ENCODE measurements at regions not wholly inside any gene's neighbourhood (a gene's known extent, or its start where the extent isn't known, plus 50 kb on each side); places are given as distances from the start of the nearest gene placed in this dataset.

DNA sequence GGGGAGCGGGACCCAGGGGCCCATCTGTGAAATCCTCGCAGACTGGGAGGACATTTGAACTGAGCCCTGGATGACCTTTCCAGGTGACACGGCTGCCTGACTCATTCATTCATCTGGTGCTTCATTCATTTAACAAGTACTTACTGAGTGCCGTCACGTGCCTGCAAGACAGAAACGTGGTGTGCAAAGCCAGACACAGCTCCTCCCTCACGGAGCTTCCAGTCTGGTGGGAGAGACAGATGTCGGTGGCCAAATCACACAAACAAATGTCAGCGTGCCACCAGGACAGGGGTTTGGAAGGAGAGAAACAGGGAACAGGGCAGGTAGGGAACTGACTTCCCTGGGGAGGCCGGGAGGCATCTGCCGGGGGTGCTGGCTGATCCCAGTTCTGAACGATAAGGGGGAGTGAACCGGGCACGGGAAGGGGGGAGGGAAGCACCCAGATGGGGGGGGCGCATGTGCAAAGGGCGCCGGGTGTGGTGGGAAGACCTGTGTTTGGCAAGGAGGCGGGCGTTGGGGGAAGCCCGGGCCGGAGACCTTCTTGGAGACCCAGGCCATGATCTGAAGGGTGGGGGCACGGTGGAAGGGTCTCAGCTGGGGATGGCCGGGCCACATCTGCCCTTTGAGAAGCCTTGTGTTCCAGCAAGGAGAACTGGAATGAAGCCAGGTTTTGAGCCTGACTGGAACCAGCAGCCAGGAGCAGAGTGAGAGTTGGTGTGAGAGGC is 93.6 kb upstream of the CIBAR2 start:
- Mint-ChIP-seq H3K36me3 (ENCODE audit: insufficient read depth) (no peaks in the 10 kb centered on the region), H3K4me3 (no peak overlapping the region), H3K9me3 (no peaks in the 10 kb centered on the region), H3K4me1 (no peaks in the 10 kb centered on the region), H3K27ac (ENCODE audit: low read depth) (no peak overlapping the region), H3K27me3 (peaks cover 9% of the 10 kb centered on the region)
- no peak for DNase-seq (ENCODE audit: low spot score in 2 of 2)
- ATAC-seq (replicated peaks; ENCODE audit: extremely low read depth, poor library complexity, severe bottlenecking): no peak

GRCh38 chr16:85206472-85207356 is 94.4 kb upstream of the CIBAR2 start:
- no peak for ATAC-seq (replicated peaks; ENCODE audit: extremely low read depth, poor library complexity, severe bottlenecking)
- H3K36me3 Mint-ChIP-seq (ENCODE audit: insufficient read depth): no peaks in the 10 kb centered on the region
- H3K27me3 Mint-ChIP-seq: peaks cover 9% of the 10 kb centered on the region
- H3K27ac Mint-ChIP-seq (ENCODE audit: low read depth): no peak overlapping the region
- H3K9me3 Mint-ChIP-seq: no peaks in the 10 kb centered on the region
- H3K4me3 Mint-ChIP-seq: no peak overlapping the region
- no peak for DNase-seq (ENCODE audit: low spot score in 2 of 2)
- no peaks in the 10 kb centered on the region for H3K4me1 Mint-ChIP-seq

DNA sequence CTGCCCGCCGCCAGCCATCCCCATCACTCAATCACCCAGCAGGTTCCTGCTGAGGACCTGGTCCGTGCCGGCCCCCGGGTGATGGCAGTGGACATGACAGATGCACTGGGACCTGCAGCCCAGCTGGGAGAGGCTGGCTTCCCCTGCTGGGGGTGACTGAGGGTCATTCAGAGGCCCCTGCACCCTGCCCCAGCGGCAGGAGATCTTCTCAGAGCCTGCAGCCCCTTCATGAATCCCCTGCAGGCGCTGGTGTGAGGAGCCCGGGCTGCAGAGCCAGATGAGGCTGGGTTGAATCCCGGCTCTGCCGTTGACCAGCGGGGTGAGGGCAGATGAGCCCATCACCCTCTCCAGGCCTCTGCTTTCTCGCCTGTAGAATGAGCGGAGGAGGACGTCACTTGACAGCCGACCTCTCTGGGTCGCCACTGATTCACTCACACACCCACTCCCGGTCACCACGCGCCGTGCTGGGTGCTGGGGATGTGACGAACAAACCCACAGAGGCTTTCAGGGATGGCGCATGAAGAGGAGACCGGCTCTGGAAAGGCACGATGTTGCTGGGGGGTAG is 95.2 kb upstream of the CIBAR2 start:
- DNase-seq (ENCODE audit: low spot score in 2 of 2): no peak
- Mint-ChIP-seq H3K27ac (ENCODE audit: low read depth) (no peak overlapping the region), H3K4me3 (no peak overlapping the region), H3K27me3 (peaks cover 9% of the 10 kb centered on the region), H3K4me1 (no peaks in the 10 kb centered on the region), H3K9me3 (no peaks in the 10 kb centered on the region), H3K36me3 (ENCODE audit: insufficient read depth) (no peaks in the 10 kb centered on the region)
- ATAC-seq (replicated peaks; ENCODE audit: extremely low read depth, poor library complexity, severe bottlenecking): no peak

GRCh38 chr16:85208181-85208580 is 95.9 kb upstream of the CIBAR2 start:
- no peak overlapping the region for H3K4me3 Mint-ChIP-seq
- DNase-seq (ENCODE audit: low spot score in 2 of 2) (no peak), ATAC-seq (replicated peaks; ENCODE audit: extremely low read depth, poor library complexity, severe bottlenecking) (no peak)
- no peaks in the 10 kb centered on the region for H3K4me1 Mint-ChIP-seq
- no peaks in the 10 kb centered on the region for H3K36me3 Mint-ChIP-seq (ENCODE audit: insufficient read depth)
- peaks cover 11% of the 10 kb centered on the region for H3K27me3 Mint-ChIP-seq
- H3K9me3 Mint-ChIP-seq: no peaks in the 10 kb centered on the region
- no peak overlapping the region for H3K27ac Mint-ChIP-seq (ENCODE audit: low read depth)

- Mint-ChIP-seq H3K27me3 (peaks cover 18% of the 10 kb centered on the region), H3K9me3 (no peaks in the 10 kb centered on the region), H3K4me1 (no peaks in the 10 kb centered on the region), H3K36me3 (ENCODE audit: insufficient read depth) (no peaks in the 10 kb centered on the region), H3K4me3 (no peak overlapping the region), H3K27ac (ENCODE audit: low read depth) (no peak overlapping the region)
- no peak for ATAC-seq (replicated peaks; ENCODE audit: extremely low read depth, poor library complexity, severe bottlenecking)
- no peak for DNase-seq (ENCODE audit: low spot score in 2 of 2)
These were observed 96.6 kb upstream of the CIBAR2 start for GRCh38 chr16:85208643-85209520.

DNA sequence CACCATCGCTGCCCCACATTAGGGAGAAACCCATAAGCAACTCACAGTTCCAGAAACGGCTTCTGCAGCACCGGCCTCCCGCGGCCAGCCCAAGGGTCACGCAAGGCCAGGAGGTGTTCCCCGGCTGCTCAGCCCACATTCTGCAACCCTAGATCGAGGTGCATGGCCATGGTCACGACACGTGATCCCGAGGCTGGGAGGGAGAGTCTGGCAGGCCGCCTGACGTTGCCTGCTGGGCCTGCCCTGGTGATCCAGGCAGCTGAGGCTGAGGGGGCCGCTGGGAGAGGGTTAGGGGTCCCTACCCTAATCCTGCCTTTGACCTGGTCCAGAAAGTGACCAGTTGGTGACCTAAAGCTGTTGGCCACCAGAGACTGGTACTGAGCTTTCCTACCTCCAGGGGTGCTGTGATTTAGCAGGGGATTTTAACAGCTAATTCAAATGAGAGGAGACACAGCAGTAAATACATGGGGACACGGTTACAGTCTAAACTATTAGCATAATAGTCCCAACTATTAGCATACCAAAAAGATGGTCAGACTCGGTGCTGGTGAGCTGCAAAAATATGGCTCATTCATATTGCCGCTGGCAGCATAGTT is 97.4 kb upstream of the CIBAR2 start:
- Mint-ChIP-seq H3K27ac (ENCODE audit: low read depth) (no peak overlapping the region), H3K4me1 (no peaks in the 10 kb centered on the region), H3K27me3 (peaks cover 19% of the 10 kb centered on the region), H3K9me3 (no peaks in the 10 kb centered on the region), H3K36me3 (ENCODE audit: insufficient read depth) (no peaks in the 10 kb centered on the region), H3K4me3 (no peak overlapping the region)
- ATAC-seq (replicated peaks; ENCODE audit: extremely low read depth, poor library complexity, severe bottlenecking): no peak
- DNase-seq (ENCODE audit: low spot score in 2 of 2): no peak

DNA sequence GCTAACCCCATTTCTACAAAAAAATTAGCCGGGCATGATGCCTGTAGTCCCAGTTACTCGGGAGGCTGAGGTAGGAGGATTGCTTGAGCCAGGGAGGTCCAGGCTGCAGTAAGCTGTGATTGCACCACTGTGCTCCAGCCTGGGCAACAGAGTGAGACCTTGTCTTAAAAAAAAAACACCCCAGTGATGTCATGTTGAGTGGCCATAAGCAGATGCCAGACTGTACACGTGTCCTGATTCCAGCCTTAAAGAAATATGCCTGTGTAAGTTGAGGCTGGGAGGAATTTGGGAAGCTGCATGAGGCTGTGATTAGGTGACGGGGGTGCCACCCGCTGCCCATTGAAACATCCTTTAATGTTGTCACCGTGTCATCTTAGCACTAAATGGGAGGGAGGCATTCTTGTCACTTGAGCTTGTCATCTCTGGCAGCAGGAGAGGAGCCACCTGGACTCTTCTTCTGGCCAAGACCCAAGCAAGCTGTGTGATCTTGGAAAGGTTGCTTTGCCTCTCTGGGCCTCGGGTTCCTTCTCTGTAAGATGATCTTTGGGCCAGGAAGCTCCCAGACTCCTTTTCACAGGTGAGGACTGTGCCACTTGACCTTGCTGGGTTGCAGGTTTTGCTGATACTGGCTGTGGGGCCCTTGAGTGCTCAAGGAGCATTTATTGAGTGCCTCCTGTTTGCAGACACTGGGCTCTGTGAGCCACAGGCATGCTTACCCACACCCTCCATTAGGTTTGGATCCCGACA is 98.3 kb upstream of the CIBAR2 start:
- no peak for ATAC-seq (replicated peaks; ENCODE audit: extremely low read depth, poor library complexity, severe bottlenecking)
- peaks cover 16% of the 10 kb centered on the region for H3K27me3 Mint-ChIP-seq

DNA sequence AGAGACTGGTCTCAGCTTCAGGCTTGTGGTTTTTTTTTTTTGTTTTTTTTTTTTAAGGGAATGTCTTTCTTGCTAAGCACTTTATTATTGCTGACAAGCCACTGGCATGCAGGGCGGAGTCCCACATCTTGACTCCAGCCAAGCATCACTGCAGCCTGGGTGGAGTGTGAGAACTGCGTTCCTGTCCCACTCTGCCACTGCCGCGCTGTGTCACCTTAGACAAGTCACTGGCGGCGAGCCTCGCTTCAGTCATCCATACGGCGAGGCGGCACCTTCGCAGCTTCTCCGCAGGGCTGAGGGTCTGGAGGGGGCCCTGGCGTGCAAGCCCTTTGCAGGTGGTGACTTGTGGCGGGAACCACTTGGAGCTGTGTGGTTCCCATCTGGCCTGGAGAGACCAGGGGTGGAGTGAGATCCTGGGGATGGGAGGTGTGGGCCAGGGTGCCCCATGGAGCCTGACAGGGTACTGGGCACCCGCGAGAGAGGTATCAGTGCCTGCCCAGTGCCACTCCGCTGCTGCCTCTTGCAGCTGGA is 99.1 kb upstream of the CIBAR2 start:
- H3K9me3 Mint-ChIP-seq: no peaks in the 10 kb centered on the region
- DNase-seq (ENCODE audit: low spot score in 2 of 2) (no peak), ATAC-seq (replicated peaks; ENCODE audit: extremely low read depth, poor library complexity, severe bottlenecking) (no peak)
- H3K4me3 Mint-ChIP-seq: no peak overlapping the region
- no peak overlapping the region for H3K27ac Mint-ChIP-seq (ENCODE audit: low read depth)
- no peaks in the 10 kb centered on the region for H3K36me3 Mint-ChIP-seq (ENCODE audit: insufficient read depth)
- H3K27me3 Mint-ChIP-seq: peaks cover 10% of the 10 kb centered on the region
- no peaks in the 10 kb centered on the region for H3K4me1 Mint-ChIP-seq

More for the DNA sequence above, 98.3 kb upstream of the CIBAR2 start:
- Mint-ChIP-seq H3K4me1 (no peaks in the 10 kb centered on the region), H3K4me3 (no peak overlapping the region), H3K36me3 (ENCODE audit: insufficient read depth) (no peaks in the 10 kb centered on the region), H3K9me3 (no peaks in the 10 kb centered on the region), H3K27ac (ENCODE audit: low read depth) (no peak overlapping the region)
- DNase-seq (ENCODE audit: low spot score in 2 of 2): no peak

GRCh38 chr16:85213926-85214675 is 101.8 kb upstream of the CIBAR2 start:
- ATAC-seq (replicated peaks; ENCODE audit: extremely low read depth, poor library complexity, severe bottlenecking) (no peak), DNase-seq (ENCODE audit: low spot score in 2 of 2) (no peak)
- no peaks in the 10 kb centered on the region for H3K36me3 Mint-ChIP-seq (ENCODE audit: insufficient read depth)
- no peaks in the 10 kb centered on the region for H3K9me3 Mint-ChIP-seq
- H3K27me3 Mint-ChIP-seq: peaks cover 10% of the 10 kb centered on the region
- peaks cover 7% of the 10 kb centered on the region for H3K4me1 Mint-ChIP-seq
- no peak overlapping the region for H3K27ac Mint-ChIP-seq (ENCODE audit: low read depth)
- H3K4me3 Mint-ChIP-seq: no peak overlapping the region

GRCh38 chr16:85215478-85216118 is 103.3 kb upstream of the CIBAR2 start:
- Mint-ChIP-seq H3K9me3 (no peaks in the 10 kb centered on the region), H3K27ac (ENCODE audit: low read depth) (no peak overlapping the region)

More at GRCh38 chr16:85215478-85216118, 103.3 kb upstream of the CIBAR2 start:
- H3K4me1 Mint-ChIP-seq: peaks cover 7% of the 10 kb centered on the region
- H3K4me3 Mint-ChIP-seq: no peak overlapping the region
- H3K36me3 Mint-ChIP-seq (ENCODE audit: insufficient read depth): no peaks in the 10 kb centered on the region
- ATAC-seq (replicated peaks; ENCODE audit: extremely low read depth, poor library complexity, severe bottlenecking): no peak
- peaks cover 10% of the 10 kb centered on the region for H3K27me3 Mint-ChIP-seq
- DNase-seq (ENCODE audit: low spot score in 2 of 2): no peak

Measured in central memory CD8-positive, alpha-beta T cell (primary cell).